HG03460 (cell line): ENCODE measurements at regions not wholly inside any gene's neighbourhood (a gene's known extent, or its start where the extent isn't known, plus 50 kb on each side); places are given as distances from the start of the nearest gene placed in this dataset.

Experiments
- ATAC-seq: cut with Tn5 transposase; IDR thresholded peaks from one replicate; pipeline ENCODE4 v1.9.1; 2021; ENCODE audit not compliant: unreplicated experiment

DNA sequence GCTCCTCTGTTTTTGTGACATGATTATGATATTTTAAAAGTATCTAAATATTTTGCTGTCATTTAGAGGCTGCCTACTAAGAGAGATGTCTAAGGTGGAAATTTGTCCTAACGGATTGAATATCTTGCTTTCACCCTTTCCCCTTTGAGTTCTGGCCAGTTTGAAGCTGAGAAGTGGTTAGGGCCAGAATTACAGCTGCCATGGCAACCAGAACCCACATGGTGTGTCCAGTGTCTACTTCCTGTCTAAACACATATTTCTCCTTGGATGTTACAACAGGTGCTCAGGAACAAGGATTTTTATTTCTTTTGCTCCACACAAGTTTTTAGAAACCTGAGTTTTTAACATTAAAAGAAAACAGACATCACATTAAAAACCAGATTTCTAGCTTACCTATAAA is 335.1 kb upstream of the OR4E1 start:
- ATAC-seq: no peak

DNA sequence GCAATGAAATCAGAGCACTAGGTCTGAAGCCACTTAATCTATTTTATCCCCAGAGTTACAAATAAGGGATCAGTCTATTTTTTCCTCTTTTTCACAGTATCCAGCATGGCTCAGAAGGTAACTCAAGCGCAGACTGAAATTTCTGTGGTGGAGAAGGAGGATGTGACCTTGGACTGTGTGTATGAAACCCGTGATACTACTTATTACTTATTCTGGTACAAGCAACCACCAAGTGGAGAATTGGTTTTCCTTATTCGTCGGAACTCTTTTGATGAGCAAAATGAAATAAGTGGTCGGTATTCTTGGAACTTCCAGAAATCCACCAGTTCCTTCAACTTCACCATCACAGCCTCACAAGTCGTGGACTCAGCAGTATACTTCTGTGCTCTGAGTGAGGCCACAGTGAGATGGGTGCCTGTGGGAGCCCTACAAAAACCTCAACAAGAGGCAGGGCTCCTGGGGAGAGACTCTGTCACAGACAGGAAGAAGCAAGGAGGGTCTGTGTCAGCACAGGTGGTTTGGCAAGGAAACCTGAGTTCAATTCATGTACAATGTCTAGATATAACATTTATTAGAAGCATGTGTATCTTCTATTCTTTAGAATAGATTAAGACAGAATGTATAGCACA is 334.3 kb upstream of the OR4E1 start:
- no peak for ATAC-seq

DNA sequence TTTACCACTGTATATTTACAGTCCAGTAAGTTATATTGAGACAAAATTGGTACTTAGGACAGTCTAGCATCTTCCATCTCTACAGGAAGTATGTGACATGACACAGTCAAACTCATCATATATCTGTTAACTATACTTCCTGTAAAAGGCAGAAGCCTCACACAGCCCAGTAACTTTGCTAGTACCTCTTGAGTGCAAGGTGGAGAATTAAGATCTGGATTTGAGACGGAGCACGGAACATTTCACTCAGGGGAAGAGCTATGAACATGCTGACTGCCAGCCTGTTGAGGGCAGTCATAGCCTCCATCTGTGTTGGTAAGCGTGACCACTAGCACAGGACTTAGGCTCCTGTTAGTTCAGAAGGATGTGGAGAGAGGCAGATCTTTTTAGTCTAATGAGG is 333.7 kb upstream of the OR4E1 start:
- ATAC-seq: no peak

DNA sequence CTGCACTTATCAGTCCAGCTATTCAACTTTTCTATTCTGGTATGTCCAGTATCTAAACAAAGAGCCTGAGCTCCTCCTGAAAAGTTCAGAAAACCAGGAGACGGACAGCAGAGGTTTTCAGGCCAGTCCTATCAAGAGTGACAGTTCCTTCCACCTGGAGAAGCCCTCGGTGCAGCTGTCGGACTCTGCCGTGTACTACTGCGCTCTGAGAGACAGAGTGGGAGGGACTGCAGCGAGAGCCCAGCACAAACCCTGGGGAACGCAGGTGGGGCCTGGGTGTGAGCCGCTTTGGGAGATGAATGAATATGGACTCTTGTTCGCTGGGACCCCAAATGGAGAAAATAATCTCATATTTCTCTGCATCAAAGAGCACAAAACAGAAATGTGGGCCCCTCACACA is 329.8 kb upstream of the OR4E1 start:
- ATAC-seq: no peak

DNA sequence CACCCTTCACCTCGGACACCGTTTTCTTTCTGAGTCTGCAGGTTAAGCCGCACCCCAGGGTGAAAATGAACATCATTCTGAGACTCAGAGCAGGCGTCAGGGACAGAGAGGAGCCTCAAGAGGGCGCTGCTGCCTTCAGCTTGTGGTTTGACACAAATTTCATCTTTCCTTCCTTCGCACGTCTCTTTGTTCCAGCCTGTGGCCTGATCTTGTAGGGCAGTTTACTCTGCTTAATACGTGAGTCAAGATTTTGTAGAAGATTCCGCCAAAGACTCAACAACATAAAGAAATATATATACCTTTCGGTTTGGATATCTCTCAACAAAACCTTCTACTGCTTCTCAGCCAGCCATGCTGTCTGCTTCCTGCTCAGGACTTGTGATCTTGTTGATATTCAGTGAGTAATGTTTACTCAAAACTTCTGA is 329.3 kb upstream of the OR4E1 start:
- no peak for ATAC-seq

DNA sequence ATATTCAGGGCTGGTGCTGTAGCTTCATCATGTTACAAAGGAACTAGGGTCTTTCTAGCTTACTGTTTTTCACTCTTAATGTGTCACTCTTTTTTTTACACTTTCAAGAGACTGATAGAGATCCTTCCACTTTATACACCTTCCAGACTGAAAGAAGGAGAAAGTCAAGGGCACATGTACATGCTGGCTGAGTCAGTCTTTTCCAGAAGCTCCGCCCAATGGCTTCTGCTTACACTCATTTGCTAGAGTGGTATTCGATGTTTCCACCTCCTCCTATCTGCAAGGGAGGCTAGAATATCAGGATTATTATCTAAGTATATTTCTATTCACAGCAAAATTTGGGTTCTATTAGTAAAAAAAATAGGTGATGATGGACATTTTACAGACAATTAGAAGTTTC is 325.8 kb upstream of the OR4E1 start:
- no peak for ATAC-seq

DNA sequence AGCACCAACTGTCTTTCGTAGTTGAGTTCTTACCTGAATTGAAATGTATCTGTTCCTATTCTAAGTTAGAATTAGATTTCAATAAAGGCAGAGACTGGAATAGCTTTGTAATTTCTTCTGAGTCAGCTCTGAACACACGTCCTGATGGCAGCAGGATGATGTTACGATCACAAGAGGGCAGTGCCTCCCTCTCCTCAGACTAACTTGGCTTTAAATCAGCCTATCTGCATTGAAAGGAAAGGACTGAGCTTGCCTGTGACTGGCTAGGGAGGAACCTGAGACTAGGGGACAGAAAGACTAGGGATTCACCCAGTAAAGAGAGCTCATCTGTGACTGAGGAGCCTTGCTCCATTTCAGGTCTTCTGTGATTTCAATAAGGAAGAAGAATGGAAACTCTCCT is 323.7 kb upstream of the OR4E1 start:
- ATAC-seq: no peak

DNA sequence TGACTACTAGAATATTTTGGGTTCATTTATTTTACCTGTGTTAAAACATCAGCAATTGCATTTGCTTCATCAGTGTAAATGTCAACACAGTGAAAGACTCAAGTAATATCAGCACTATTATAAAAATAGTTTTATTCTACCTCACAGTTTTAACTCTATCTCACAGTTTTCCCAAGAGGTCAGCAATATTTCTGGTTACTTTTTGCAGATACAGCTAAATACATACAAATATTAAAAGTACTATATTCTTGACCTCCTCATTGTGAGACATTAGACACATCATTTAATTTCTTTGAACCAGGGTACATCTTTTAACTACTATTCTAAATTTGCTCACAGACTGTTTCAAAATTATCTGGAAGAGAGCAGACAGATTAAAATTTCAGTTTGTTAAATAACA is 321.7 kb upstream of the OR4E1 start:
- no peak for ATAC-seq

DNA sequence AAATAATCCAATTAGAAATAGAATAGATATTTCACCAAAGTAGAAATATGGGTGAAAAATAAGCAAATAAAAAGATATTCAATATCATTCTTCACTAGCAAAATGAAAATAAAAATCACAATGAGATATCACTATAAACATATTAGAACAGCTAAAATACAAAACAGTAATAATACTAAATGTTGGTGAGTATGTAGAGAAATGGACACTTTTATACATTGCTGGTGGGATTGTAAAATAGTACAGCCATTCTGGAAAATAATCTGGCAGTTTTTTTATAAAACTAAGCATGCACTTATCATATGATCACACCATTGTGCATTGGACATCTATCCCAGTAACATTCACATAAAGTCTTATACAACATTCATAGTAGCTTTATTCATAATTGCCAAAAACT is 320.2 kb upstream of the OR4E1 start:
- ATAC-seq: no peak

DNA sequence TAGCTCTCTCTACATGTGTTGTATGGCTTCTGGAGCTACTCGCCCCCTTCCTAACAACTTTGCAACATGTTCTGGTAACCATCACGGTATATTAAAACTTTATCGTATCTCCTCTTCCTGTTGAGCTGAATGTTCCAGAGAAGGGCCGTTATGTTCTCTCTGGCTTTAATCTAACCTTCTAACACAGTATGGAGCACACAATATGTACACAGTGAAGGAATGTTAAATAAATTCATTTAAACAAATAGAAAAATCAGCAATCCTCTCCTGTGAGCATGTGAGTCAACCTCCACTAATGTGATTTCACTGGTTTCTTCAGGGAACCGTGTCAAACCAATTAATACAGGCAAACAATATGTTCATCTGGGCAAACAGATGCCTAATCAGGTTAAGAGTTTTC is 319.5 kb upstream of the OR4E1 start:
- no peak for ATAC-seq

DNA sequence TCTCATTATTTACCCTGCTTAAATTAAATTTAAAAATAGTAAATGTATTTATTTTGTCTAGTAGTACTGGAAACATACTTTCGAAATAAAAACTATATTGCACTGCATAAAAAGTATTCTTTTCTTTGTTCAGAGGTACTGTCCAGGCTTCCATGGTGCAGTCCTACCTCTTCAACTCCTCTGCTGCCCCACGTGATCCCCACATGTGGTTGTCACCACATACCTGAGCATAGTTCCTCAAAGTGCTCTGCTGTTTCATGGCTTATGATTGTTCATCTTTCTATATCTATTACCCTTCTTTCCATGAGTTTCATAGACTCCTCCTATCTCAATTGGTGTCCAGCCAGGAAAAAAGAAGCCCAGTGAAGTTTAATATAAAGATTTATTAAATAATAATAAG is 317.5 kb upstream of the OR4E1 start:
- no peak for ATAC-seq

DNA sequence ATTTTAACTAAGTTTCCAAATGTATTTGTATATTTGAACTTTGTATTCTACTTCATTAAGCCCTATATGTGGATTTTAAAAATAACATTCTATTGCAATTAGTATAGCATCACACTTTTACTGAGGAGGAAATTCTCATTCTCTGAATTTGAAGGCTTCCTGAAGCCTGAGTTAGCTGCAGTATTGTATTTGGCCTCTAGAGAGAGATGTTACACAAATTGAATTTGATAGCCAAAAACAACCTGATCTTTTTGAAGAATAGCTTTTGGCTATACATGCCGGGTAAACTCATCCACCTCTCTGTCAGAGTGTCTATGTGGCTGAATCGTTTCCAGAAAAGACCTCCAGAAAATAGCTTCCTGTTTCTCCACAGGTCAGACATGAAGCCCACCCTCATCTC is 316.5 kb upstream of the OR4E1 start:
- ATAC-seq: no peak

GRCh38 chr14:21989090-21989489 is 315.5 kb upstream of the OR4E1 start:
- ATAC-seq: no peak

GRCh38 chr14:21988413-21988812 is 314.8 kb upstream of the OR4E1 start:
- no peak for ATAC-seq

- ATAC-seq: no peak
Measured at GRCh38 chr14:21987937-21988336, 314.3 kb upstream of the OR4E1 start.

GRCh38 chr14:21985081-21985480 is 311.5 kb upstream of the OR4E1 start:
- ATAC-seq: no peak

- ATAC-seq: no peak
Measured at GRCh38 chr14:21978999-21979314, 305.3 kb upstream of the OR4E1 start.

GRCh38 chr14:21978184-21978998 is 304.8 kb upstream of the OR4E1 start:
- no peak for ATAC-seq

- no peak for ATAC-seq
Measured at GRCh38 chr14:21974741-21975140, 301.1 kb upstream of the OR4E1 start.

DNA sequence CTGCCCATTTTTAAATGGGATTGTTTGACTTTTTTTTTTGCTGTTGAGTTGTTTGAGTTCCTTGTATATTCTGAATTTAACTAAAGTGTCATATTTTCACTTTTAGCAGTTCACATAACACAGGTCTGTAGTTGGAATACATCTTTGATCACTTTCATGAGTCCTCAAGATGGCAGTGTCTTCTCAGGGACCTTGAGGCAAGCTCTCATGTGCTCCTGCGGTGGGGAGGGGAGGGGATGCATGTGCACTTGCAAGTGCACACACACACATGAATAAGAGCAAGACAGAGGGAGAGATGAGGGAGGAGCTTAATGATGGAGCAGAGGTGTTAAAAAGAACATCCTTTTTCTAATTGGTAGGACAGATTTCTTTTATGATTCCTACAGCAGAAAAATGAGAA is 291.4 kb upstream of the OR4E1 start:
- ATAC-seq: no peak

DNA sequence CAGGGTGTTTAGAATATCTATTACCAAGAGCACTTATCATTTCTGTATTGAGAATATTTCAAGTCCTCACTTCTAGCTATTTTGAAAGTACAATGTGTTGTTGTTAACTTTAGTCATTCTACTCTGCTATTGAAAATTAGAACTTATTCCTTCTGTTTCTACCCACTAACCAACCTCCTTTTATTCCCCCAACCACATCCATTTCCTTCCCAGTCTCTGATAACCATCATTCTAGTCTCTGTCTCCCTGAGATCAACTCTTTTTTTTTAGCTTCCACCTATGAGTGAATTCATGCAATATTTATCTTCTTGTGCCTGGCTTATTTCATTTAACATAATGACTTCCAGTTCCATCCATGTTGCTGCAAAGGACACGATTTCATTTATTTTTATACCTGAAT is 290.6 kb upstream of the OR4E1 start:
- ATAC-seq: no peak

DNA sequence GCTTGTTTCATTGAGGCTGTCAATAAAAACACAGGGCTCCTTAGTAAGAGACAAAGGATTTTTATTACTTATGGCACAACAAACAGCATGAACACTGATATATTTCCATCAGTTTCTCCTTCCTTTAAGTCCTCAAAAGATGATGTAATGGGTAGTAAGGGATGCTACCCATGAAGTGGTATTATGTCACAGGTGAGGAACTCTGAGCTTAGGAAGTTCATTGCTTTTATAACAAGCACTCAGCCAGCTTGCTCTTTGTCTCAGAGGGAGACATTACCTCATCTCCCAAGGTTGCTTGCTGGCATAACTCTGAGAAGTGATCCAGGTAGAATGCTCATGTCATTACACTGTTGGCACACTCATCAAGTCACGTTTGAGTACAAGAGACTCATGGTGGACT is 287.0 kb upstream of the OR4E1 start:
- ATAC-seq: no peak

- ATAC-seq: no peak
Measured at GRCh38 chr14:21941885-21942284, 268.3 kb upstream of the OR4E1 start.
